ENCODE measurements at regions not wholly inside any gene's neighbourhood (a gene's known extent, or its start where the extent isn't known, plus 50 kb on each side); places are given as distances from the start of the nearest gene placed in this dataset.
A peak's percentile ranks its signal among the peaks of the same experiment; 100 is the strongest.

- no peak overlapping the region for H3K27ac ChIP-seq (ENCODE audit: low read depth, low read length)
- TF ChIP-seq, protein P1, sequence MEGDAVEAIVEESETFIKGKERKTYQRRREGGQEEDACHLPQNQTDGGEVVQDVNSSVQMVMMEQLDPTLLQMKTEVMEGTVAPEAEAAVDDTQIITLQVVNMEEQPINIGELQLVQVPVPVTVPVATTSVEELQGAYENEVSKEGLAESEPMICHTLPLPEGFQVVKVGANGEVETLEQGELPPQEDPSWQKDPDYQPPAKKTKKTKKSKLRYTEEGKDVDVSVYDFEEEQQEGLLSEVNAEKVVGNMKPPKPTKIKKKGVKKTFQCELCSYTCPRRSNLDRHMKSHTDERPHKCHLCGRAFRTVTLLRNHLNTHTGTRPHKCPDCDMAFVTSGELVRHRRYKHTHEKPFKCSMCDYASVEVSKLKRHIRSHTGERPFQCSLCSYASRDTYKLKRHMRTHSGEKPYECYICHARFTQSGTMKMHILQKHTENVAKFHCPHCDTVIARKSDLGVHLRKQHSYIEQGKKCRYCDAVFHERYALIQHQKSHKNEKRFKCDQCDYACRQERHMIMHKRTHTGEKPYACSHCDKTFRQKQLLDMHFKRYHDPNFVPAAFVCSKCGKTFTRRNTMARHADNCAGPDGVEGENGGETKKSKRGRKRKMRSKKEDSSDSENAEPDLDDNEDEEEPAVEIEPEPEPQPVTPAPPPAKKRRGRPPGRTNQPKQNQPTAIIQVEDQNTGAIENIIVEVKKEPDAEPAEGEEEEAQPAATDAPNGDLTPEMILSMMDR (IDR thresholded peaks at IDR 0.05; ENCODE audit: low read depth, low read length) = no peak
- ChIA-PET POLR2A (no interaction called here), CTCF (no interaction called here)
- H3K27me3 ChIP-seq (ENCODE audit: control insufficient read depth, insufficient read depth, low read length) = no peaks in the 10 kb centered on the region
- DNase-seq (ENCODE audit: low read depth, low spot score) = no peak
- H3K9me3 ChIP-seq (ENCODE audit: control insufficient read depth, insufficient read depth, low read length) = no peaks in the 10 kb centered on the region
- no peak overlapping the region for H3K4me3 ChIP-seq (ENCODE audit: low read depth, low read length)
Observed at GRCh38 chr2:128530025-128530573, 211.4 kb upstream of the HS6ST1 start.

DNA sequence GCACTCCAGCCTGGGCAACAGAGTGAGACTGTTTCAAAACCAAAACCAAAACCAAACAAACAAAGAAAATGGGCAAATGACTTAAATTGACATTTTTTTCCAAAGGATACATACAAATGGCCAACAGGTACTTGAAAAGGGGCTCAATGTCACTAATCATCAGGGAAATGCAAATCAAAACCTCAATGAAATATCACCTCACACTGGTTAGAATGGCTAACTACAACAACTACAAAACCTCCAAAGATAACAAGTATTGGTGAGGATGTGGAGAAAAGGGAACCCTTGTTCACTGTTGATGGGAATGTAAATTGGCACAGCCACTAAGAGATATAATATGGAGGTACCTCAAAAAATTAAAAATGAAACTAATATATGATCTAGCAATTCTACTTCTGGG, 213.2 kb upstream of the HS6ST1 start:
- Histone ChIP-seq H3K27me3 (ENCODE audit: control insufficient read depth, insufficient read depth, low read length) (no peaks in the 10 kb centered on the region), H3K27ac (ENCODE audit: low read depth, low read length) (no peak overlapping the region), H3K4me3 (ENCODE audit: low read depth, low read length) (no peak overlapping the region), H3K9me3 (ENCODE audit: control insufficient read depth, insufficient read depth, low read length) (no peaks in the 10 kb centered on the region)
- ChIA-PET POLR2A (no interaction called here), CTCF (interaction anchor here (1.0 kb wide), 1 partner anchor 10 kb away, joined by 3 read pairs; no protein-coding TSS in a partner anchor)
- TF ChIP-seq, protein P1 (IDR thresholded peaks at IDR 0.05; ENCODE audit: low read depth, low read length) = no peak
- no peak for DNase-seq (ENCODE audit: low read depth, low spot score)

GRCh38 chr2:128533101-128533500, 214.4 kb upstream of the HS6ST1 start:
- Histone ChIP-seq H3K4me3 (ENCODE audit: low read depth, low read length) (no peak overlapping the region), H3K9me3 (ENCODE audit: control insufficient read depth, insufficient read depth, low read length) (no peaks in the 10 kb centered on the region), H3K27ac (ENCODE audit: low read depth, low read length) (no peak overlapping the region), H3K27me3 (ENCODE audit: control insufficient read depth, insufficient read depth, low read length) (no peaks in the 10 kb centered on the region)
- POLR2A ChIA-PET = no interaction called here
- TF ChIP-seq, protein P1 (IDR thresholded peaks at IDR 0.05; ENCODE audit: low read depth, low read length) = no peak
- CTCF ChIA-PET = no interaction called here
- DNase-seq (ENCODE audit: low read depth, low spot score) = no peak

DNA sequence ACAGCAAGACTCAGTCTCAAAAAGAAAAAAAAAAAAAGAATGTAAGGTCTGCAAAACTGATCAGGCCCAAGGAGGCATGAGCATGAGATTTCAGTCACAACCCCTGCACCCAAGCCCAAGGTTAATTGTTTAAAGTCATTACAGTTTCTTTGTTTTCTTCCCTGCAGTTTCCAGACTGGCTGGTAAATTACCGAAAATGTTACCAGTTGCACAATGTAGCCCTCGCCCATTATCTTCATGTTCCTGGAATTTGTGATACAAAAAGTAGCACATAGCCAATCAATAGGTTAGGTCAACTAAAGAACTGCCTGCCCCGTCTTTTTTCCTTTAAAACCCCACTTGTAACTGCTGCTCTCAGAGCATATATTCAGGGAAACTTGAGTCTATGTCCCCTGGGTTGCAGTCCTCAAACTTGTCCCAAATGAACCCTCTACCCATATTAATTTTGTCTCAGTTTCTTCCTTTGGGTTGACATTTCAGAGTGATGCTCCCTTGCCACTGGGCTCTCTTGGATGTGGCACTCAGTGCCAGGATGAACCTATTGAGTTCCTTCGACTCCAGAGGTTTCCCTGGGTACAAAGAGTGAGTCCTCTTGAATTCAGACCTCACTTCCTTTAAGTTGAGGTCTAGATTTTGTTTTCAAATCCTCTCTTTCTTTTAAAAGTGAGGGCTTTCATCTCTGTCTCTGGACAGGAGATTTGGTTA, 216.2 kb upstream of the HS6ST1 start:
- TF ChIP-seq, protein P1 (IDR thresholded peaks at IDR 0.05; ENCODE audit: low read depth, low read length) = no peak
- no peak for DNase-seq (ENCODE audit: low read depth, low spot score)
- Histone ChIP-seq H3K4me3 (ENCODE audit: low read depth, low read length) (no peak overlapping the region), H3K9me3 (ENCODE audit: control insufficient read depth, insufficient read depth, low read length) (peaks cover 3% of the 10 kb centered on the region; the same call in 1 of the 2 replicates), H3K27me3 (ENCODE audit: control insufficient read depth, insufficient read depth, low read length) (no peaks in the 10 kb centered on the region), H3K27ac (ENCODE audit: low read depth, low read length) (no peak overlapping the region)
- ChIA-PET CTCF (no interaction called here), POLR2A (no interaction called here)

- no peak overlapping the region for H3K4me3 ChIP-seq (ENCODE audit: low read depth, low read length)
- CTCF ChIA-PET = interaction anchor here (0.7 kb wide), 1 partner anchor 48 kb away, joined by 3 read pairs; no protein-coding TSS in a partner anchor
- TF ChIP-seq, protein P1 (IDR thresholded peaks at IDR 0.05; ENCODE audit: low read depth, low read length) = no peak
- peak overlapping the region; percentile 99 for H3K27ac ChIP-seq (ENCODE audit: low read depth, low read length)
- POLR2A ChIA-PET = interaction anchor here (0.6 kb wide), 1 partner anchor 119 kb away, joined by 3 read pairs; no protein-coding TSS in a partner anchor
- peaks cover 3% of the 10 kb centered on the region; the same call in 1 of the 2 replicates for H3K9me3 ChIP-seq (ENCODE audit: control insufficient read depth, insufficient read depth, low read length)
- H3K27me3 ChIP-seq (ENCODE audit: control insufficient read depth, insufficient read depth, low read length) = no peaks in the 10 kb centered on the region
- DNase-seq (ENCODE audit: low read depth, low spot score) = peak; percentile 48
Observed at GRCh38 chr2:128535953-128536352, 217.3 kb upstream of the HS6ST1 start.

All from AG04450 (cell line).